ENCODE measurements at regions not wholly inside any gene's neighbourhood (a gene's known extent, or its start where the extent isn't known, plus 50 kb on each side); places are given as distances from the start of the nearest gene placed in this dataset.

GRCh38 chr16:20147091-20147490, 73.4 kb upstream of the GPR139 start:
- no peak overlapping the region for H3K4me3 ChIP-seq (ENCODE audit: low read length)

GRCh38 chr16:20141956-20142355, 68.3 kb upstream of the GPR139 start:
- TF ChIP-seq EZH2 (IDR thresholded peaks at IDR 0.05; ENCODE audit: borderline replicate concordance, insufficient read depth, low read length, poor library complexity, severe bottlenecking) = no peak
- no peak for TF ChIP-seq TAF1 (IDR thresholded peaks at IDR 0.05; ENCODE audit: low read depth)
- TF ChIP-seq SMC3 (conservative IDR thresholded peaks at IDR 0.05; ENCODE audit: poor library complexity) = no peak
- no peak for TF ChIP-seq RAD21 (conservative IDR thresholded peaks at IDR 0.05)
- TF ChIP-seq POLR2AphosphoS5 (IDR thresholded peaks at IDR 0.05) = no peak
- no peak for TF ChIP-seq MXI1 (conservative IDR thresholded peaks at IDR 0.05; ENCODE audit: poor library complexity, severe bottlenecking)
- no peaks in the 10 kb centered on the region for H3K79me2 ChIP-seq (replicated peaks; ENCODE audit: insufficient read depth, low read length)
- H3K4me2 ChIP-seq (ENCODE audit: low read length) = no peak overlapping the region
- no peaks in the 10 kb centered on the region for H3K9me3 ChIP-seq (ENCODE audit: low read length)
- H3F3A ChIP-seq (ENCODE audit: insufficient read depth, low read length, poor library complexity, severe bottlenecking) = no peaks in the 10 kb centered on the region
- no peak overlapping the region for H3K27ac ChIP-seq (ENCODE audit: low read length)
- no peak overlapping the region for H3K4me3 ChIP-seq (ENCODE audit: low read length)
- H4K20me1 ChIP-seq (ENCODE audit: insufficient read depth) = no peaks in the 10 kb centered on the region
- H3K27me3 ChIP-seq (ENCODE audit: insufficient read depth, low read depth, low read length) = no peaks in the 10 kb centered on the region
- H2AFZ ChIP-seq (ENCODE audit: low read depth, low read length) = no peak overlapping the region
- no peaks in the 10 kb centered on the region for H3K36me3 ChIP-seq (ENCODE audit: insufficient read depth, low read length)
- no peak overlapping the region for H3K9ac ChIP-seq (ENCODE audit: low read length)
- H3K9me2 ChIP-seq (ENCODE audit: insufficient read depth, low read length) = no peaks in the 10 kb centered on the region

More at GRCh38 chr16:20147091-20147490, 73.4 kb upstream of the GPR139 start:
- Histone ChIP-seq H3F3A (ENCODE audit: insufficient read depth, low read length, poor library complexity, severe bottlenecking) (no peaks in the 10 kb centered on the region), H3K9me2 (ENCODE audit: insufficient read depth, low read length) (no peaks in the 10 kb centered on the region), H2AFZ (ENCODE audit: low read depth, low read length) (no peak overlapping the region), H3K27ac (ENCODE audit: low read length) (no peak overlapping the region), H3K36me3 (ENCODE audit: insufficient read depth, low read length) (no peaks in the 10 kb centered on the region), H3K79me2 (replicated peaks; ENCODE audit: insufficient read depth, low read length) (no peaks in the 10 kb centered on the region), H3K4me2 (ENCODE audit: low read length) (no peak overlapping the region), H3K9me3 (ENCODE audit: low read length) (no peaks in the 10 kb centered on the region), H3K9ac (ENCODE audit: low read length) (no peak overlapping the region), H4K20me1 (ENCODE audit: insufficient read depth) (no peaks in the 10 kb centered on the region), H3K27me3 (ENCODE audit: insufficient read depth, low read depth, low read length) (no peaks in the 10 kb centered on the region)
- TF ChIP-seq CTCF (IDR thresholded peaks at IDR 0.05; ENCODE audit: poor library complexity, severe bottlenecking) (no peak), RAD21 (conservative IDR thresholded peaks at IDR 0.05) (no peak), TAF1 (IDR thresholded peaks at IDR 0.05; ENCODE audit: low read depth) (no peak), MXI1 (conservative IDR thresholded peaks at IDR 0.05; ENCODE audit: poor library complexity, severe bottlenecking) (no peak), EZH2 (IDR thresholded peaks at IDR 0.05; ENCODE audit: borderline replicate concordance, insufficient read depth, low read length, poor library complexity, severe bottlenecking) (no peak), POLR2AphosphoS5 (IDR thresholded peaks at IDR 0.05) (no peak), SMC3 (conservative IDR thresholded peaks at IDR 0.05; ENCODE audit: poor library complexity) (no peak), EP300 (conservative IDR thresholded peaks at IDR 0.05; ENCODE audit: poor library complexity, severe bottlenecking) (no peak)
- TF ChIP-seq, protein P1, sequence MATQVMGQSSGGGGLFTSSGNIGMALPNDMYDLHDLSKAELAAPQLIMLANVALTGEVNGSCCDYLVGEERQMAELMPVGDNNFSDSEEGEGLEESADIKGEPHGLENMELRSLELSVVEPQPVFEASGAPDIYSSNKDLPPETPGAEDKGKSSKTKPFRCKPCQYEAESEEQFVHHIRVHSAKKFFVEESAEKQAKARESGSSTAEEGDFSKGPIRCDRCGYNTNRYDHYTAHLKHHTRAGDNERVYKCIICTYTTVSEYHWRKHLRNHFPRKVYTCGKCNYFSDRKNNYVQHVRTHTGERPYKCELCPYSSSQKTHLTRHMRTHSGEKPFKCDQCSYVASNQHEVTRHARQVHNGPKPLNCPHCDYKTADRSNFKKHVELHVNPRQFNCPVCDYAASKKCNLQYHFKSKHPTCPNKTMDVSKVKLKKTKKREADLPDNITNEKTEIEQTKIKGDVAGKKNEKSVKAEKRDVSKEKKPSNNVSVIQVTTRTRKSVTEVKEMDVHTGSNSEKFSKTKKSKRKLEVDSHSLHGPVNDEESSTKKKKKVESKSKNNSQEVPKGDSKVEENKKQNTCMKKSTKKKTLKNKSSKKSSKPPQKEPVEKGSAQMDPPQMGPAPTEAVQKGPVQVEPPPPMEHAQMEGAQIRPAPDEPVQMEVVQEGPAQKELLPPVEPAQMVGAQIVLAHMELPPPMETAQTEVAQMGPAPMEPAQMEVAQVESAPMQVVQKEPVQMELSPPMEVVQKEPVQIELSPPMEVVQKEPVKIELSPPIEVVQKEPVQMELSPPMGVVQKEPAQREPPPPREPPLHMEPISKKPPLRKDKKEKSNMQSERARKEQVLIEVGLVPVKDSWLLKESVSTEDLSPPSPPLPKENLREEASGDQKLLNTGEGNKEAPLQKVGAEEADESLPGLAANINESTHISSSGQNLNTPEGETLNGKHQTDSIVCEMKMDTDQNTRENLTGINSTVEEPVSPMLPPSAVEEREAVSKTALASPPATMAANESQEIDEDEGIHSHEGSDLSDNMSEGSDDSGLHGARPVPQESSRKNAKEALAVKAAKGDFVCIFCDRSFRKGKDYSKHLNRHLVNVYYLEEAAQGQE (IDR thresholded peaks at IDR 0.05; ENCODE audit: borderline replicate concordance) = no peak

All from neural cell (in vitro differentiated cells).